HG03469 (cell line): ENCODE measurements at regions not wholly inside any gene's neighbourhood (a gene's known extent, or its start where the extent isn't known, plus 50 kb on each side); places are given as distances from the start of the nearest gene placed in this dataset.
"Not testable (repeated sequence)": the region's sequence is repeated elsewhere in the genome, so short reads cannot be mapped to it uniquely, and the experiment has no call there.

Experiments
- ATAC-seq: cut with Tn5 transposase; IDR thresholded peaks from one replicate; pipeline ENCODE4 v1.9.1; 2021; ENCODE audit warnings: mild to moderate bottlenecking, moderate library complexity, moderate number of reproducible peaks; ENCODE audit not compliant: unreplicated experiment

- no peak for ATAC-seq
Observed at GRCh38 chr22:49347376-49347775, 480.3 kb downstream of the BRD1 start.

DNA sequence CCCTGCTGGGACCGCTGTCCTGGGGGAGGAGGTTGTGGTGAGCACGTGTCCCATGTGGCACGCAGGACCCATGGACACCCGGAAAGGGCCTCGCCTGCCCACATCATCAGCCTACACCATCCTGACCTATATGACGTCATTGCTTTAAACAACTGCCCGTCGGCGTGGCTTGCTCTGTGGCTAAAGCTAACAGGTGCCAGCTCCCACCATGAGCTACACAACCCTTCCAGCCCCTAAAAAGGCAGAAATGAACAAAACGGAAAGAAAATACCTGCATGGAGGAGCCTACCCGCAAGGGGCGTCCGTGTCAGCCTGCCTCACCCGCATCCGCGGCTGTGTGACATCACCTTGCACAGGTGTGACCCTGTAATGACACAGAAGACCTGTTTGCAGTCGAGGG, 481.8 kb downstream of the BRD1 start:
- no peak for ATAC-seq

DNA sequence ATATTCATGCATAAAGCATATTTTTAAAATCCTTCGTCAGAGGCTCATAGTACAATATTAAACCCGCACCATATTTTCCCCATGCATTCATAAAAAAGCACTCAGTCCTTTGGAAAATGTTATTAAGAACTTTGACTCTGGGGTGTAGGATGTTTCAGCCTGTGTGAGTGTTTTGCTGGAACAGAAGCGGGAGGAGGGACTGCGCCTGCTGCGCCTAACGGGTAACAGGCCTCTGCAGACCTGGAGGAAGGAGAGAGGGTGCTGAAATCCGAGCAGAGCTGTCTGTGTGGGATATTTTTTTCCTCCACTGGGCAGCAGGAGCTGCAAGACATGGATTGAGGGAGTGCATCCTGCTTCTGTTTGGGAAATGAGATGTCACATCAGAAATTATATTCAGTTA, 483.0 kb downstream of the BRD1 start:
- ATAC-seq = no peak

GRCh38 chr22:49344161-49344560, 483.5 kb downstream of the BRD1 start:
- ATAC-seq = no peak

DNA sequence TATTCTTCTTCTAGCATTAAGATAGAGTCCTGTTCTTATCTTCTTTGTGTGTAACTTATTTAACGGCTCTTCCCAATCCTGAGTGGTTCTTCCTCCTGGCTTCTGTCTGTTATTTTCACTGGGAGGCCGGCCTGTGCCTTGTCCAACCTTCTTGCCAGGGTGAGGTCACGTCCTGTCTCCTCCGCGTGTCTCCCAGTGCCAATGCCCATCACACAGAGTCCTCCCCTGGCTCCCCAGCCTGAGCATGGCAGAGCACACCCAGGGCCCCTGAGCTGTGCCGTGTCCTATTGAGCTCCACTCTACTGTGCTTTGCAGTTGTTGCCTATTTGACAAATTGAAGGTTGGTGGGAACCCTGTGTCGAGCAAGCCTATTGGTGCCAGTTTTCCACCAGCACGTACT, 487.3 kb downstream of the BRD1 start:
- no peak for ATAC-seq

GRCh38 chr22:49336483-49336882, 491.2 kb downstream of the BRD1 start:
- ATAC-seq = not testable (repeated sequence)

DNA sequence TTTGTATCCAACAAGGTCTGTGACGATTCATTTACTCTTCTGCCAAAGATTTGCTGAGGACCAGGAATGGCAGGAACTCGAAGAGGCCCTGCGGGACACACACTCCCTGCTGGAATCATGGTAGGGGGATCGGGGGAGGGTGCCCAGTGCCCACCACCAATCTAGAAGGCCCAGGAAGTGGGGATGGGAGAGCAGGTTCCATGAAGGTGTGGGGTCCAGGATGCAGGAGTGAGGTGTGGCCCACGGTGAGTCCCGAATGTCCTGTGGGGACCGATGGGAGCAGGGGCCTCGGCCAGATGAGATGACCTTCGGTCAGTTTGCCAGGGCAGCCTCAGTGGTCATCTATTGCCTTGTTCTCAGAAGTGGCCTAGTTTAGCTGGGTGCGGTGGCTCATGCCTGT, 492.7 kb downstream of the BRD1 start:
- no peak for ATAC-seq

DNA sequence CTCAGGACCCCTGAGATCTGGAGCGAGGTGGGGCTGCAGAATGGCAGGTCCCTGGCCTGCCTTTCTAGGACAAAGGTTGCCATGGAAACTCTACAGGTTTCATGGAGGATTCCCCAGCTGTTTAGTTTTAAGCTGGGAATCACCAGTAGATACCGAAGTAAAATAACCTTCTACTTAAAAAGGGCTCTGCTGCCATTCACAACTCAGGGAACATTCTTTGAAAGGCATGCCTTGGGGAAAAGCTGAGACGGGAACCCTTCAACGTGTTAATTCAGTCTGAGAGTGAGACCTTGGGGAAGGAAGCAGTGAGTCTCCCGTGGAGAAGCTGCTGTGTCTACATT, 493.3 kb downstream of the BRD1 start:
- no peak for ATAC-seq

- no peak for ATAC-seq
Observed at GRCh38 chr22:49333206-49333605, 494.5 kb downstream of the BRD1 start.

GRCh38 chr22:49332691-49333090, 495.0 kb downstream of the BRD1 start:
- ATAC-seq = no peak

GRCh38 chr22:49331878-49332277, 495.8 kb downstream of the BRD1 start:
- no peak for ATAC-seq

GRCh38 chr22:49331223-49331815, 496.4 kb downstream of the BRD1 start:
- ATAC-seq = no peak

DNA sequence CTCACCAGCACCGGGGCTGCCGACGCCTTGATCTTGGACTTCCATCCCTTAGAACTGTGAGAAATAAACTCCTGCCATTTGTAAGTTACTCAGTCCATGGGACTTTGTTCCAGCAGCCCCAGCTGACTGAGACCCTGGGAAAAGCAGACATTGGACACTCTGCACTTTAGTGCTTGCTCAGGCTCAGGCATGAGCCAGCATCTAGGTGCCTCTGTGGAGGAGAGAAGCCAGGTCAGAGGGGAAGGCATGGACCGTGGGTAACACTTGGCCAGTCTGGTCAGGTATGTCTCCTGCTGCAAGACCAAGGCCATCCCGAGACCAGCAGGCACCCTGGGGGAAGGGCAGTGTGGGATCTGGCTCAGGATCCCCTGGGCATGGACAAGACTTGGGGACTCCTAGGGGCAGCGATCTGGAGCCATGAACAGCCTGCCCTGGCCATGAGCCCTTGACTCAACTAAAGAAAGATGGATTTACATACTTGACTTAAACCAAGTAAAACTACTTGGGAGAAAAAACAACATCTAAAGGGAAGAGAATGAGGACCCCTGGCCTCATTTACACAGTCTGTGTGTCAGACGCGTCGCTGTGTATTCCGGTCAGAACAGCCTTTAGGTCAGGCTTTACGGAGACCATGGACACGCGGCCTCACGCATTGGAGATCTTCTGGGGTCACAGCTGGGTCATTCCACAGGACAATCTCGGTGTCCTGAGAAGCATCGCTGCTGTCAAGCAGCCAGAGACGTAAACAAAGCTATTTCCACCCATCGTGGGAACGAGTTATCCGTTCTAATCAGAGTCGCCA, 497.1 kb downstream of the BRD1 start:
- no peak for ATAC-seq

DNA sequence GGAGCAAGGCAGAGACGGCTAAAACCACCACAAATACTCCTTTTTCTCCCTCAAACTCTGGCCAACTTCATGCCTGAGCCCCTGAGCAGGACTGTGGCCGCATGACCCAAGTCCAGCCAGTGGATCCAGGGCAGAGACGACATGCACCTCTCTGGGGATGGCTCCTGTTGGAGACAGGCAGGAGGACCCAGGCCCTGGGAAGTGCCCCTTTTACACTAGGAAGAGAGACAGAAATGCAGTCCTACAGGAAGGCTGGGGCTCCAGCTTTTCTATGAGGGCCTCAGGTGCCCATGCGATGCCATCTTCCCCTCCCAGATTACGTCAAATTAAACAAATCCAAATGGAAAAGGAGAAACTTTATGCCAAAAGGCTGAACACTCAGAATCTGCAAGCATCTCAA, 498.0 kb downstream of the BRD1 start:
- no peak for ATAC-seq

- ATAC-seq = no peak
Observed at GRCh38 chr22:49328630-49329405, 498.9 kb downstream of the BRD1 start.

GRCh38 chr22:49328118-49328475, 499.6 kb downstream of the BRD1 start:
- ATAC-seq = no peak

DNA sequence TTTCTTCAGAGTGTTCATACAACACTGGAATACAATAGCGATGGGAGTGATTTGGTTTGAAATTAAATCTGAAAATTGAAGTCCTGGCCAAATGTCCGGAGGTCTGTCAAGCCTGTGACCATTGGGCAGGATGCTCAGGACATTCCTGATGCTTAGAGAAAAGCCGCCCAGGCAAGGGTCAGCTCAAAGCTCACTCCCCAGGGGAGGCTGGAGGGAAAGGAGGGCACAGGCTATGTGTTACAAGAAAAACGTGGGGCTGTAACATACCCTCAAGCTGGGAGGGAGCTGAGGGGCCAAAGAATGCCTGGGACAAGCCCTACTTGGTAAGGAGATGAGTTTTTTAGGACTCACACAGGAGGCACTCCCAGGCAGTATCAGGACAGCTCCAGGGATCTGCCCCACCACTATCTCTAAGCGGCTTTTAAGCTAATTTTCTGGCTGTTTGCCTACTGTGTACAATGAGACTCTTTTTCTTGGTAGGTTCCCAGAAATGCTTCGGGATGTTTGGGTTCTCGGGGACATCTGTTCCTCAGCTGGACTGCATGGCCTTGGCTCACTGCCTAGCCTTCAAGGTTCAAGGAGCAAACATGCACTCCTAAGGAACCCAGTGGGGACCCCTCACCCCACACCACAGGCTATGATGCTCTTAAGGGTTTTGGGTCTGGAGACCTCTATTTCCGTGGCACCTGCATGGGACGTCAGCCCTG, 500.1 kb downstream of the BRD1 start:
- ATAC-seq = no peak

DNA sequence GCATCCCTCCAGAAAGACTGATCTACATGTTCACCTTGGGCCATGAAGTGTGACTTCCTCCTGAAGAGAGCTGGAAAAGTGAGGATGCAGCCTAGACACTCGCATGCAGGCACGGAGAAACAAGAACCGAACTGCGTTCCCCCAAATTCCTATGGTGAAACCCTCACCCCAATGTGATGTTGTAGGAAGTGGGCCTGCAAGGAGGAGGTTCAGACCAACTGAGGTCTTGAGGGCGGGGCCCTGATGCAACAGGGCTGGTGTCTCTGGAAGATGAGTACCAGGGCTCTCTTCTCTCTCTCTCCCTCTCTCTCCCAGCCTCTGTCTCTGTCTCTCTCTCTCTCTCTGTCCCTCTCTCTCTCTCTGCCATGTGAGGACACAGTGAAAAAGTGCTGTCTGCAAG, 501.1 kb downstream of the BRD1 start:
- no peak for ATAC-seq

DNA sequence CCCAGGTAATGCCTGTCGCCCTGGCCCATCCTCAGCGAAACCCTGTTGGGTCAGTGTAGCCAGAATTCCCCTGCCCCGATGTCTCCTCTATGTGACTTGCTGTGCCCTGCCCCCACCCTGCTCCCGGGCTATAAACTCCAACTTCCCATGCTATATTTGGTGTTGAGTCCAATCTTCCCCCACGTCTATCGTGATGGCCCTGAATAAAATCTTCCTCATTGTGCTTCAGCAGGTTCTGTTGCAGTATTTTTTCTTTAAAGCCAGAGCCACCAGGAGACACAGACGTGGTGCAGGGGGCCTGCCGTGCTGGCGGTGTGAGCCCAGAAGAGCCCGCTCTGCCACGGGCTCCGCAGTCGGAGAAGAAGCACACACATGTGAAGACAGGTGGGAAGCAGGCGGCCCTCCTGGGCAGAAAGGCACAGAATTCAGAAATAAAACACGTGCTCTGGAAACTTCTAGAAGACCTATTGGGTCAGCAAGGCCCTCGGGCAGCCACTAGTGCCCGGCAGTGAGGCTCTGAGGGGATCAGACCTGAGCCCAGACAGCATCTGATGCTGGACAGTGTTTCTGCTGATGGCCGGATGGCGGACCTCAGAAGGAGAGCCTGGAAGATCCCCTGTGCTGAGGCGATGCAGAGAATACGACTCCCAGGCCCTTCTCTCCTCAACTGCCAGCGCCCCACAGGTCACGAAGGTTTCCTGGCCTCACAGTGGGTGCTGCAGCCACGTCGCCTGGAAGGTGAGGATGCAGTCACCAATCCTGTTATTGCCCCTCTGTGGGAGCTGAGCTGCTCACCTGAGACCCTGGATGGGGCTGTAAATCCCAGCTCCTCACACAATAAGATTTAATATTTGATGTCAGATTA, 501.9 kb downstream of the BRD1 start:
- no peak for ATAC-seq
